ENCODE measurements at regions not wholly inside any gene's neighbourhood (a gene's known extent, or its start where the extent isn't known, plus 50 kb on each side); places are given as distances from the start of the nearest gene placed in this dataset.

DNA sequence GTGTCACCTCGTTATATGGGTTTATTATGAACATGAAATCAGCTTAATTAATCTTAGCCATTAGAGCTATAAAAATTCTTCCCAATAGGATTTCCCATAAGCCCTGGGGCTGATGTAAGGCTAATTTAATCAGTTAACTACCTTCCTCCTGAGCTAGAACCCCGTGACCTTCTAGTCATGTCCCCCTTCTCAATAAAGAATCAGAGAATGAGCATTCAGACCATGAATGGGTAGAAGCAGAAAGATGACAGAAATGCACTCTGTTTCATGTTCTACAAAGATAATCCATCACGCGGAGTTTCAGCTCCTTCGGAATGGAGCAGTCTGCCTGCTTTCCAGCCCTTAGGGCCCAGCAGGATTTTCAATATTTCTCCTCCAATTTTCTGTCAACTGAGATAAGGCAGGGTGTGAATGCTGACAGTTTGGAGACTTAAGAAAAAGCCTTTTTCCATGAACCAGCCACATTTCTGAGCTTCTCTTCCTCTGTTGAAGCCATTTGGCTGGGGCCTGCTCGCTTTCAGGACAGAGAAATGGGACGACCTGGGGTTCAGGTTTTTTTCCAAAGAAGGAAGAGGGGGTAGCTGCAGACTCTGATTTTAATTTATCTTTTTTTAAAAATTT is 211.0 kb downstream of the NEBL start:
- TF ChIP-seq POLR2A (IDR thresholded peaks at IDR 0.05) (no peak), POLR2AphosphoS5 (IDR thresholded peaks at IDR 0.05) (no peak)
- TF ChIP-seq, protein P1, sequence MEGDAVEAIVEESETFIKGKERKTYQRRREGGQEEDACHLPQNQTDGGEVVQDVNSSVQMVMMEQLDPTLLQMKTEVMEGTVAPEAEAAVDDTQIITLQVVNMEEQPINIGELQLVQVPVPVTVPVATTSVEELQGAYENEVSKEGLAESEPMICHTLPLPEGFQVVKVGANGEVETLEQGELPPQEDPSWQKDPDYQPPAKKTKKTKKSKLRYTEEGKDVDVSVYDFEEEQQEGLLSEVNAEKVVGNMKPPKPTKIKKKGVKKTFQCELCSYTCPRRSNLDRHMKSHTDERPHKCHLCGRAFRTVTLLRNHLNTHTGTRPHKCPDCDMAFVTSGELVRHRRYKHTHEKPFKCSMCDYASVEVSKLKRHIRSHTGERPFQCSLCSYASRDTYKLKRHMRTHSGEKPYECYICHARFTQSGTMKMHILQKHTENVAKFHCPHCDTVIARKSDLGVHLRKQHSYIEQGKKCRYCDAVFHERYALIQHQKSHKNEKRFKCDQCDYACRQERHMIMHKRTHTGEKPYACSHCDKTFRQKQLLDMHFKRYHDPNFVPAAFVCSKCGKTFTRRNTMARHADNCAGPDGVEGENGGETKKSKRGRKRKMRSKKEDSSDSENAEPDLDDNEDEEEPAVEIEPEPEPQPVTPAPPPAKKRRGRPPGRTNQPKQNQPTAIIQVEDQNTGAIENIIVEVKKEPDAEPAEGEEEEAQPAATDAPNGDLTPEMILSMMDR (IDR thresholded peaks at IDR 0.05) = no peak
